ENCODE measurements at regions not wholly inside any gene's neighbourhood (a gene's known extent, or its start where the extent isn't known, plus 50 kb on each side); places are given as distances from the start of the nearest gene placed in this dataset.
A peak's percentile ranks its signal among the peaks of the same experiment; 100 is the strongest.

- Mint-ChIP-seq H3K4me1 (peaks cover 22% of the 10 kb centered on the region), H3K36me3 (ENCODE audit: low read depth) (peaks cover 7% of the 10 kb centered on the region), H3K4me3 (no peak overlapping the region), H3K9me3 (peaks cover 20% of the 10 kb centered on the region), H3K27me3 (ENCODE audit: low read depth) (peaks cover 17% of the 10 kb centered on the region), H3K27ac (no peak overlapping the region)
- TF ChIP-seq CTCF (IDR thresholded peaks at IDR 0.05; ENCODE audit: unreplicated experiment in 3 of 3): no peak
Observed at GRCh38 chr2:239528146-239528545, 127.3 kb upstream of the HDAC4 start.

GRCh38 chr2:239526666-239527415, 126.0 kb upstream of the HDAC4 start:
- Mint-ChIP-seq H3K27me3 (ENCODE audit: low read depth) (peaks cover 11% of the 10 kb centered on the region), H3K36me3 (ENCODE audit: low read depth) (peaks cover 7% of the 10 kb centered on the region), H3K4me1 (peaks cover 11% of the 10 kb centered on the region), H3K4me3 (no peak overlapping the region), H3K9me3 (peaks cover 16% of the 10 kb centered on the region), H3K27ac (no peak overlapping the region)
- no peak for TF ChIP-seq CTCF (IDR thresholded peaks at IDR 0.05; ENCODE audit: unreplicated experiment in 3 of 3)

GRCh38 chr2:239526038-239526437, 125.2 kb upstream of the HDAC4 start:
- Mint-ChIP-seq H3K36me3 (ENCODE audit: low read depth) (peaks cover 7% of the 10 kb centered on the region), H3K9me3 (peaks cover 13% of the 10 kb centered on the region), H3K4me1 (peaks cover 10% of the 10 kb centered on the region), H3K27ac (no peak overlapping the region), H3K27me3 (ENCODE audit: low read depth) (peaks cover 10% of the 10 kb centered on the region), H3K4me3 (no peak overlapping the region)
- no peak for TF ChIP-seq CTCF (IDR thresholded peaks at IDR 0.05; ENCODE audit: unreplicated experiment in 3 of 3)

- H3K4me1 Mint-ChIP-seq: peaks cover 17% of the 10 kb centered on the region
- peak overlapping the region in 2 of 3 experiments; percentile 51 to 57 for H3K27ac Mint-ChIP-seq
- H3K36me3 Mint-ChIP-seq (ENCODE audit: low read depth): no peaks in the 10 kb centered on the region
- TF ChIP-seq CTCF (IDR thresholded peaks at IDR 0.05; ENCODE audit: unreplicated experiment in 3 of 3): no peak
- H3K9me3 Mint-ChIP-seq: peaks cover 3% of the 10 kb centered on the region
- peaks cover 4% of the 10 kb centered on the region for H3K27me3 Mint-ChIP-seq (ENCODE audit: low read depth)
- no peak overlapping the region for H3K4me3 Mint-ChIP-seq
Observed at GRCh38 chr2:239523954-239524330, 123.1 kb upstream of the HDAC4 start.

- H3K4me1 Mint-ChIP-seq: peaks cover 18% of the 10 kb centered on the region
- H3K27ac Mint-ChIP-seq: peak overlapping the region in 1 of 3 experiments; percentile 57
- H3K9me3 Mint-ChIP-seq: peaks cover 3% of the 10 kb centered on the region
- H3K36me3 Mint-ChIP-seq (ENCODE audit: low read depth): no peaks in the 10 kb centered on the region
- TF ChIP-seq CTCF (IDR thresholded peaks at IDR 0.05; ENCODE audit: unreplicated experiment in 3 of 3): no peak
- H3K27me3 Mint-ChIP-seq (ENCODE audit: low read depth): peaks cover 4% of the 10 kb centered on the region
- no peak overlapping the region for H3K4me3 Mint-ChIP-seq
Observed at GRCh38 chr2:239523147-239523953, 122.5 kb upstream of the HDAC4 start.

Measured in nephron (organoid).